PC-3 (cell line): ENCODE measurements at regions not wholly inside any gene's neighbourhood (a gene's known extent, or its start where the extent isn't known, plus 50 kb on each side); places are given as distances from the start of the nearest gene placed in this dataset.

Experiments used
- EZH2 ChIP-seq: fragments of 300-600 bp; sonication (generic); IDR thresholded peaks from one replicate; pipeline ENCODE4 v1.6.1; 2017; ENCODE audit warnings: antibody characterized with exemption, mild to moderate bottlenecking, low read length; ENCODE audit not compliant: unreplicated experiment
- EZH2phosphoT487 ChIP-seq: fragments of 300-600 bp; sonication (generic); IDR thresholded peaks from 2 replicates; pipeline ENCODE4 v1.6.1; 2018; ENCODE audit warnings: mild to moderate bottlenecking, antibody characterized with exemption, low read length, borderline replicate concordance
- TF ChIP-seq, protein P1 (sequence below): fragments of 300-600 bp; sonication (generic); conservative IDR thresholded peaks from 2 replicates; pipeline ENCODE4 v1.5.1; 2017; ENCODE audit warnings: antibody characterized with exemption, low read depth, mild to moderate bottlenecking, low read length

DNA sequence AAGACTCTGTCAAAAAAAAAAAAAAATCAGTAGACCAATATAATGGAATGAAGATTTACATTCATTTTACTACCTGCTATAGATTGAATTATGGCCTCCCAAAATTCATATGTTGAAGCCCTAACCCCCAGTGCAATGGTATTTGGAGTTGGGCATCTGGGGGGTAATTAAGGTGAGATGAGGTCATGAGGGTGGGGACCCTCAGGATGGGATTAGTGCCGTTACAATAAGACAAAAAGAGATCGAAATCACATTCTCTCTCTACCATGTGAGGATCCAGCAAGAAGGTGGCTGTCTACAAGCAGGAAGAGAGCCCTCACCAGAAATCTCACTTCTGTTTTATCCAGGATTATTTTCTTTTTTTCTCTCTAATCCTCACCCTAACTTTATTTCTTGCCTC lies 100.6 kb upstream of the LOC128125822 start:
- TF ChIP-seq, protein P1, sequence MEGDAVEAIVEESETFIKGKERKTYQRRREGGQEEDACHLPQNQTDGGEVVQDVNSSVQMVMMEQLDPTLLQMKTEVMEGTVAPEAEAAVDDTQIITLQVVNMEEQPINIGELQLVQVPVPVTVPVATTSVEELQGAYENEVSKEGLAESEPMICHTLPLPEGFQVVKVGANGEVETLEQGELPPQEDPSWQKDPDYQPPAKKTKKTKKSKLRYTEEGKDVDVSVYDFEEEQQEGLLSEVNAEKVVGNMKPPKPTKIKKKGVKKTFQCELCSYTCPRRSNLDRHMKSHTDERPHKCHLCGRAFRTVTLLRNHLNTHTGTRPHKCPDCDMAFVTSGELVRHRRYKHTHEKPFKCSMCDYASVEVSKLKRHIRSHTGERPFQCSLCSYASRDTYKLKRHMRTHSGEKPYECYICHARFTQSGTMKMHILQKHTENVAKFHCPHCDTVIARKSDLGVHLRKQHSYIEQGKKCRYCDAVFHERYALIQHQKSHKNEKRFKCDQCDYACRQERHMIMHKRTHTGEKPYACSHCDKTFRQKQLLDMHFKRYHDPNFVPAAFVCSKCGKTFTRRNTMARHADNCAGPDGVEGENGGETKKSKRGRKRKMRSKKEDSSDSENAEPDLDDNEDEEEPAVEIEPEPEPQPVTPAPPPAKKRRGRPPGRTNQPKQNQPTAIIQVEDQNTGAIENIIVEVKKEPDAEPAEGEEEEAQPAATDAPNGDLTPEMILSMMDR: no peak
- TF ChIP-seq EZH2phosphoT487 (no peak), EZH2 (no peak)
